ENCODE measurements at regions not wholly inside any gene's neighbourhood (a gene's known extent, or its start where the extent isn't known, plus 50 kb on each side); places are given as distances from the start of the nearest gene placed in this dataset.
"Not testable (repeated sequence)": the region's sequence is repeated elsewhere in the genome, so short reads cannot be mapped to it uniquely, and the experiment has no call there.

- not testable (repeated sequence) for DNase-seq (ENCODE audit: low read depth, low spot score)
These were observed 123.9 kb downstream of the MREG start for GRCh38 chr2:215889240-215889969.

DNA sequence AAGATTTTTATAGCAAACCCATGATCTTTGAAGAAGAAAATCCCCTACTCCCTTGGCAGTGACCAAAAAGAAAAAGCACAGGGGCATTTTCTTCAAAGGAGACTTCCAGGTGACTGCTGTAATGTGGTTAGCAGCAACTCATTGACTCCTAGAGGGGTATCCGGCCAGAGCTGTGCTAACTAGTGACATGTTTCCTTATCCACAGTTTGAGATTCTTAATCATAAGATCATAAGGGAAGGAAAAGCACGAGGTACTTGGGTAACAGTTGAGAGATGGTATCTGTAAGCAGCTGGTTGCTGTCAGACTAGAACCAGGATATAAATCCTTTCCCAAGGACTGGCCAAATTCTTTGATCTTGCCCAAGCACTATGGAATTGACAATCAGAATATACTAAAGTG, 124.7 kb downstream of the MREG start:
- no peak for DNase-seq (ENCODE audit: low read depth, low spot score)

DNA sequence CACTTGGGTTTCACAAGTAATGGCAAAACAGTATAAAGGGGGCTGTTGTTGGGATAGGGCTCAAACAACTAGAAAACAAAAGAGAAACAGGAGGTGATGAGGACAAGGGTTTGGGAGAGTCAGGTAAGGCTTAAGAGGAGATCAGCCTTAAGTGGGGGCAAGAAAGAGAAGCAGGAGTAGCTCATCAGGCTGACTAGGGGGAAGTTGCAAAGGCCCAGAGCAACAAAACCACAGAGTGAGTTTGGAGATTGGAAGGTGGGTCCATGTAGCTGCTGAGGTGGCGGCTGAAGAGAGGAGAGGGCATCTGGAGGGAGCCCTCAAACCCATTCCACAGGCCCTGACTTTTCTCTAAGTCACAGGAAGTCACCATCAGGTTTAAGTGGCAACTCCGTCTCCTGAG, 126.0 kb downstream of the MREG start:
- DNase-seq (ENCODE audit: low read depth, low spot score): no peak

GRCh38 chr2:215886022-215886421, 127.3 kb downstream of the MREG start:
- DNase-seq (ENCODE audit: low read depth, low spot score): no peak

DNA sequence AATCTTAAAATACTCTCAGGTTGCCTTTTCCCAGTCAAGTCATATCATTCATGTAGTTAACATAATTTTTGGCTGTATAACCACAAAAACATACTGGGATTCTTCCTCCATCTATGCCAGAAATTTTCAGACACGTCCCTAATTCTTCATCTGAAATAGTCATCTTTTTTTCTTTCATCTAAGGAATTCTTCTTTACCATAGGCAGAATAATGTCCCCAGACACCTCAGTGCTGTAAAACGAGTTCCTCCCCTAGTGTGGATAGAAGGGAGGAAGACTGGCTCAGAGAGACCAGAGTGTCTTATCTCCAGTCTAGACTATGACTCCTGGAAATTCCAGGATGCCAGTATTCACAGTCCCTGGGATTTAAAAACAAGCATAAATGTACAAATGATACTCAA, 127.8 kb downstream of the MREG start:
- DNase-seq (ENCODE audit: low read depth, low spot score): no peak

DNA sequence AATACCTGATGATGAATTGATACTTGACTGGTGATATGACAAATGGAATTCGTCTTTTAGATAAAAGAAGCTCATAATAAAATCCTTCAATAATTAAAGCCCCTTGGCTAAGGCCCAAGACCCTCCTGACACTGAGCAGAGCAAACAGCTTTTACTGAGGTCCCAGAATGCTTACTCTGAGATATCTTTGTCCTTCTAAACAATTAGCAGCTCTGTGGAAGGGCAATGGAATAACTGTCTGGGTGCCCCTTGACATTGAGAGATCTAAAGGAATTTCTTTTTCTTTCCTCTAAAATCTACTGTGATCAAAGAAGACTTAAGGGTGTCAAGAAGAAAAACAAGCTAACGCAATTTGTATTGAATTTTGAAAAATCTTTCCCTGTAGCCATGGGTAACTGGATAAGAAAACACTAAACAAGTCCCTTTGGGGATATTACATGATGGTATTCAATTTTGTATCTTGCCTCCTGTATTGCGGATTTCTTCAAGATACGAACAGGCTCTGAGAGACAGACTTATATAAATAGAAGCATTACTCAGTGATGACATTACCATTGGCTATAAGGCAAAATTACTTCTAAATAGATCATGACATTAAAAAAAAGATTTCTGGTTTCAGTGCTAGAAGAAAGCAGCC, 128.8 kb downstream of the MREG start:
- no peak for DNase-seq (ENCODE audit: low read depth, low spot score)

- no peak for DNase-seq (ENCODE audit: low read depth, low spot score)
These were observed 129.6 kb downstream of the MREG start for GRCh38 chr2:215883799-215884198.

GRCh38 chr2:215882689-215883088, 130.7 kb downstream of the MREG start:
- no peak for DNase-seq (ENCODE audit: low read depth, low spot score)

DNA sequence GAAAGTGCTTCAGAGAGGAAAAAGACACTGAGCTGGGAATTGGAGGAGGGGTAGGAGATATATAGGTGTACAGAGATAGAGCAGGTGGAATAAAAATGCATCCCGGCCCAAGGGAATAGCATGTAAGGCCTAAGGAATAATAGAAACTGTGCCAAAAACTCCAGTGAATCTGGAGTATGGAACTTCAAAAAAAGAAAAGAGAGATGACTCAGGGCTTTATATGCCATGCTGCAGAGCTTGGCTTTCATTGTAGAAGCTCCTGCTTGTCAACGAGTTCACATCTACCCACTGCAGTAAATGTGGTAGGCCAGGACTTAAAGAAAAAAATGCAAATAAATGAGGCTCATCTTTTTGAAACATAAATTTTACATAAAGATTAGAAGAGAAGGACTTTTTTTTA, 131.8 kb downstream of the MREG start:
- DNase-seq (ENCODE audit: low read depth, low spot score): peak; percentile 42

DNA sequence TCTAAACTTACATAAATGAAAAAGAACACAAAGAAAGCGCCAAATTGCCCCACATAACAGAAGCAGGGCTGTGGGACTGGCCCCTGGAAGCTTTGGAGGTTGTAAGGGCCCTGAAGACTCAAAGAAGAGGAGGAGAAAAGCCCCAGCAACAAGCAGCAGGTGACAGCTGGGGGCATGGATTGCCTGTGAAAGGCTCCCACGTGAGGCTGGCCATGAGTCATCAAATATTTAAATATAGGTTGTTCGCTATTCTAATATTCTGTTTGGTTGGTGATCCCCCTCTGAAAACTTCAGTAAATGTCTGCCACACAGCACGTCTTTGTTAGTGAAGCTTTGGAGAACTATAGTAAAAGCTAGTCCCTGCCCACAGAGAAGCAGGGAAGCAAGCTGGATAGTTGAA, 132.4 kb downstream of the MREG start:
- DNase-seq (ENCODE audit: low read depth, low spot score): peak; percentile 23

DNA sequence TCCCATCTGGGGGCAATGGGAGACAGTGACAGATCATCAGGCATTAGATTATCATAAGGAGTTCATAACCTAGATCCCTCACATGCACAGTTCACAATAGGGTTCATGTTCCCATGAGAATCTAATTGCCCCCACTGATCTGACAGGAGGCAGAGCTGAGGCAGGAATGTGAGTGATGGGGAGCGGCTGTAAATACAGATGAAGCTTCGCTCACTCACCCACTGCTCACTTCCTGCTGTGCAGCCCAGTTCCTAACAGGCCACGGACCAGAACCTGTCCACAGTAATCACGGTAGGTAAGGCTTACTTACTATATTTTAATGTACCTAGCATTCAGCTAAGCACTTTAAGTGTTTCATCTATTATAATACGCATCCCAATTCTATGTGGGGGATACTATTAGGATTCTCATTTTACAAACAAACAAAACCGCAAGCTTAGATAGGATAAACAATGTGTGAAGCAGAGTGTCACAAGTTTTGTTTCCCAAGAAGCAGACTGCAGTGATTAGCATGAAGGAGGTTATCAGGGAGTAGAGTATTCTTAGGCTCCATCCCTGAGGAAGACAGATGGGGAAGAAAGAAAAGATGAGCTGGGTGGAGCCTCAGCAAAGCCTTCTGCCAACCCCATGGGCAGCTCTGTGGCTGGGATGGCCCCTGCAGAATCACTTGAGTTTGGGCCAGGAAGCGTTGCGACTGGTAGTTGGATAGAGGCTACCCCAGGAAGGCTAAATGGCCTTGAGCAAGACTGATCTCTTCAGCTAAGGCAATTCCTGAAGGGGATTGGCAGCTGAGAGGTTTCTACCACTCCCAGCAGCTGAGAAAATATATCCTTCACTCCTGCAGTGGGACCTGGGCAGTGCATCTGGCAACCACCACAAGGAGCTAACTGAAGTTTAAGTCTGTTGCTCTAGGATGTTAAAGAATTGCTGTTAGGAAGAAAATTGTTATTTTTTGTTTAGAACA, 133.1 kb downstream of the MREG start:
- DNase-seq (ENCODE audit: low read depth, low spot score): no peak

GRCh38 chr2:215879331-215879730, 134.0 kb downstream of the MREG start:
- DNase-seq (ENCODE audit: low read depth, low spot score): no peak

- DNase-seq (ENCODE audit: low read depth, low spot score): peak; percentile 15
These were observed 134.8 kb downstream of the MREG start for GRCh38 chr2:215878476-215879063.

DNA sequence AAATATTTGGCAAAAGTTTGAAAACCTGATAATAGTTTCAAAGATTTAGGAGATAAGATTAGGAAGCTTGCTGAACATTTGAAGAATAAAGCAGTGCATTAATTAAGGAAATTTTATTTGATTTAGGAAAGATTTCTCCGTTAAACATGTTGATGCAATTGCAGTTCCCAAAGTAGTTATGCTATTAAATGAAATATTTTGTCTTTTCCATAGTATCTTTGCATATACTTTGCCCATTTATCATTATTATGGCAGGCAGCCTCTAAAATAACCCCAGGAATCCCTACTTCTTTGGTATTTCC, 136.5 kb downstream of the MREG start:
- no peak for DNase-seq (ENCODE audit: low read depth, low spot score)

DNA sequence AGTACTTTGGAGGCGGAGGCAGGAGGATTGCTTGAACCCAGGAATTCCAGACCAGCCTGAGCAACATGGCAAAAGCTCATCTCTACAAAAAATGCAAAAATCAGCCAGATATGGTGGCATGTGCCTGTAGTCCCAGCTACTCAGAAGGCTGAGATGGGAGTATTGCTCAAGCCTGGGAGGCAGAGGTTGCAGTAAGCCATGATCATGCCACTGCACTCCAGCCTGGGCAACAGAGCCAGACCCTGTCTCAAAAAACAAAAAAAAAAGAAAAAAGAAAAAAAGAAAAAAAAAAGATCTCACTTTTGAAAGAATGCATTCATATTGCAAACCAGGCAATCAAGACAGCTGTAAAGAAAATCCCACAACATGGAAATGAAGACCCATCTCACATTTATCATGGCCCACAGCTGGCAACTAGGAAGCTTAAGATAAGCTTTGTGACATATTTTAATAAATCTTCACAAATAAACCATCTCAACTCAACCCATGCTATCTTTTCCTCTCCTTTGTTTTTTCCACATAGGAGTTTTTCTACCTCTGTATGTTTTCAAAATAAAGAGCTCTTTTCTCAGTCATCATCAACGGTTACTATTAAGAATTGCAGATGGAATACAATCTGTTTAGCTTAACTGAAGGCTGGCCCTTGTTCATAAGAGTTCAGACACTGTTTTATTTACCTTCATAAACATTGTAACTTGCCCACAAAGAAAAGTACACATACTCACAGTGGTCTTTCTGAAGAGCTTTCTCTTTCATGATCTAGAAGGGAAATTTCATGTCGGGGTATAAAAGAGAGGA, 137.0 kb downstream of the MREG start:
- no peak for DNase-seq (ENCODE audit: low read depth, low spot score)

DNA sequence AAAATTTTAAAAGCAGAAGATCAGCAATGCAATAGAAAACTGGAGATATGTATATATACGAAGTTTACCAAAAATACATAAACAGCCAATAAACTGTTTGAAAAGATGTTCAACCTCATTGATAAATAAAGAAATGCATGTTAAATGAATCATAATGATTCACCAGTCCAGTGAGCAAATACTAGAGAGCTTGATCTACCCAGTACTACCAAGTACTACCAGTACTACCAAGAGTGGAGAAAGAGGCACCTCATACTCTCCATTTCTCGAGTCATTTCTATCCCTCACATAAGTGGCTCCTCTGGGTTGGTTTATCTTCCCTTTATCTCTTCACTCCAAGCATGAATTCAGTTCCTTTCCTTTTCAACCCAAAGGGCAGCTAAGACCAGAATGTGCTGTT, 138.9 kb downstream of the MREG start:
- no peak for DNase-seq (ENCODE audit: low read depth, low spot score)

DNA sequence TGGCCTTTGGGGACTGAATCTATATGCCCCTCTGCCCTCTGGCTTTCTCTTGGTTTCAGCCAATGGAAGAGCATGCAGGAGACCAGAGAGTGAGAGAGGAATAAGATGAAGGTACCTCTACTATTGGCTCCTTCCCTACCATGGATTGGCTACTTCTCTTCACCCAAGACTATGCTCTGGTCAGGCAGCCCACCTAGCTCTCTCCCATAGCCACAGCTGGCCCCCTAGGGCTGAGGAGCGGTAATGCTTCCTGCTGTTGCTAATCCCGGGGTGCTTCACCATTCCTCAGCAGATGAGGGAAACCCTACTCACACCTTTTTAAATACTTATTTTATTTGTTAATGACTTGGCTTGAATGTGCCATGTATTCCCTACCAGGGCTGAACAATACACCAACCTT, 142.4 kb downstream of the MREG start:
- DNase-seq (ENCODE audit: low read depth, low spot score): no peak

DNA sequence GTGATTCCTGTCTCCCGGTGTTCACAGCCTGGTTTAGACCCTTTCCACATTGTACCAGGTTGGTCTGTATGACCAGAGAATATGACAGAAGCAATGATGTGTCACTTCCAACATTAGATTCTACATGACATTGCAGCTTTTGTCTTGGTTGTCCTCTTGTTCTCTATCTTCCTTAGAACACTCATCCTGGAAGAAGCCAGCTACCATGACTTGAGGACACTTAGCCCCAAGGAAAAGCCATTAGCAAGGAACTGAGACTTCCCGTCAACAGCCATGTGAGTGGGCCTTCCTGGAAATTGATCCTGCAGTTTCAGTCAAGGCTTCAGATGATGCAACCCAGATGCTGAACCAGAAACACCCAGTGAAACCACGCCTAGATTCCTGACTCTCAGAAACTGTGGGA, 143.3 kb downstream of the MREG start:
- peak; percentile 24 for DNase-seq (ENCODE audit: low read depth, low spot score)

DNA sequence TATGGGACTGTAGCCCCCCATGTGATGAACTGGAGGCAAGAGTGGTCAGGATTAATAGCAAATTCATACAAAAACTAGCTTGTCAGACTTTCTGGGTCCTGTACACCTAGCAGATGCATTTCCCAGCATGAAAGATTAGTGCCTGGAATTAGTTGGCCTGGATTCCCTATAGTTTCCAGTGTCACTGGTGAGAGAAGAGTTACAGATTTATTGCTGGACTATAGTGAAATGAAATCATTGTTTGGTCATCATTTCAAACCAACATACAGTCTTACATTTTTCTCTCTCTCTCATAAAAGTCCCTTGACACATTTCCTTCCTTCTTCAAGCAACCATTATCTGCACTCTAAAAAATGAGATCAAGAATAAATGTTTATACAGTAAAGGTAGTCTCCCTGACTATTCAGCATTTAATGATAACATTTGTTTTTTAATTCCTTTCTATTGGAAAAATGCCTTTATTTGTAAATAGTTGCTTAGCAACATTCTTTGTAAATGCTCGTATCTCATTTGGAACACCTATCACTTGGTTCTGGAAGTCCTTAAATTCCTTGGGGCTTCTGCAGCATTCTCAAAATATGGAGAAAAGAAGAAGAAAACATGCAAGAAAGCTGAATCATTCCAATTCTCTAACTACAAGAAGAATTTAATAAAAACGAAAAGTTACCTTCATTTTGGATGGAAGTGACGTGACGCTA, 144.4 kb downstream of the MREG start:
- DNase-seq (ENCODE audit: low read depth, low spot score): no peak

DNA sequence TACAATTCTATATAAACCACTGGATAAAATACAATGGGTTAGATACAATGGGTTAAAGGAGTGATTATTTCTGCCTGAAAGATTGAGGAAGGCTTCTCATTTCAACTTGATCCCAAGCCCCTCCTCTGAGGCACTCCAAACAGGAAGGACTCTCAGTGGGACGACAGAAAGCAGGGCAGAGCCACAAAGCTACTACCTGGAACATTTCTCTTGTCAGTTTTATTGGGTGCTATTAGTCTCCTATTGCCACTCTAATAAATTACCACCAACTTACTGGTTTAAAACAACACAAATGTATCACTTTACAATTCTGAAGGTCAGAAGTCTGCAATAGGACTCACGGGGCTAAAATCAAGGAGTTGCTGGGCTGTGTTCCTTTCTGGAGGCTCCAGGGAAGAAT, 146.7 kb downstream of the MREG start:
- DNase-seq (ENCODE audit: low read depth, low spot score): no peak

GRCh38 chr2:215863687-215864086, 149.7 kb downstream of the MREG start:
- no peak for DNase-seq (ENCODE audit: low read depth, low spot score)

Measured in astrocyte of the hippocampus (primary cell).